ENCODE measurements at regions not wholly inside any gene's neighbourhood (a gene's known extent, or its start where the extent isn't known, plus 50 kb on each side); places are given as distances from the start of the nearest gene placed in this dataset.

DNA sequence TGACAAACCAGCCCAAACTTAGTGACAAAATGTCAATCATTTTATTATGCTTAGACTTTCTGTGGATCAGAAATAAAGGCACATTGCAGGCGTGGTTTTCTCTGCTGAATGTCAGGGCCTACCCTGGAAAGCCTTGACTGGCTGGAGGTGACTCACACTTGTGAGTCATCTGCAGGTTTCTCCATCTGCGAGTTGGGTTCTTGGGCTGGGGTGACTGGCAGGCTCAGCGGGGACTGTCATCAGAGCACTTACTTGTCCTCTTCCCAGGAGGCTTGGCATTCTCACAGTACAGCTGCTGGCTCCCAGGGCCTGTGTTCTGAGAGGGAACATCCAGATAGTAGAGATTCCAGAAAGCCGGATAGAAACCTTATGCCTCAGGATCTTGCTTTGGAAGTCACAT, 153.8 kb upstream of the AGA start:
- no peak for TF ChIP-seq CTCF (conservative IDR thresholded peaks at IDR 0.05)
- TF ChIP-seq ZFX (IDR thresholded peaks at IDR 0.05), result no peak
- H3K27ac ChIP-seq, result no peak overlapping the region

DNA sequence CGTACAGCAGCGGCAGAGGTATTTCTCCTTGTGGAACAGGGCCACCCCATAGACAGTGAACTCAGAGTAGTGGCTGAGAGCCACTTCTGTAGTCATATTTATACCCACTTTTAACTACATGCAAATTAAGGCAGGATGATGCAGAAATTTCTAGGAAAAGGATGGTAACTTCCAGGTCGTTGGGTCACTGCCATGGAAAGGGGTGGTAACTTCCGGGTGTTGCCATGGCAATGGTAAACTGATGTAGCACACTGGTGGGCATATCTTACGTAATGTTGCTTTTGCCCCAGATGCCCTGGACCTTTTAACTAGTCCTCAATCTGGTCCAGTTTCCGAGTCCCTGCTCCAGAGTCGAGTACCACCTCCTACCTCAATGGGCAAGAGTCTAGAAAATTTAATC, 154.8 kb upstream of the AGA start:
- no peak overlapping the region for H3K27ac ChIP-seq
- no peak for TF ChIP-seq ZFX (IDR thresholded peaks at IDR 0.05)
- no peak for TF ChIP-seq CTCF (conservative IDR thresholded peaks at IDR 0.05)

- H3K27ac ChIP-seq, result no peak overlapping the region
- no peak for TF ChIP-seq ZFX (IDR thresholded peaks at IDR 0.05)
- no peak for TF ChIP-seq CTCF (conservative IDR thresholded peaks at IDR 0.05)
These were observed 163.0 kb upstream of the AGA start for GRCh38 chr4:177605252-177605651.

DNA sequence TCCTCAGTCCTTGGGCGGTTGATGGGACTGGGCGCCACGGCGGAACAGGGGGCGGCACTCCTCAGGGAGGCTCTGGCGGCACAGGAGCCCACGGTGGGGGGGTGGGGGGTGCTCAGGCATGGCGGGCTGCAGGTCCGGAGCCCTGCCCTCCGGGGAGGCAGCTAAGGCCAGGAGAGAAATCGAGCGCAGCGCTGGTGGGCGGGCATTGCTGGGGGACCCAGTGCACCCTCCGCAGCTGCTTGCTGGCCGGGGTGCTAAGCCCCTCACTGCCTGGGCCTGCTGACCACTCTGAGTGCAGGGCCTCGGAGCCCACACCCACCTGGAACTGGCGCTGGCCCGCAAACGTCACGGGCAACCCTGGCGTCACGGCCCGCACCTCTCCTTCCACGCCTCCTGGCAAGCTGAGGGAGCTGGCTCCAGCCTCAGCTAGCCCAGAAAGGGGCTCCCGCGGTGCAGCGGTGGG, 164.9 kb upstream of the AGA start:
- no peak overlapping the region for H3K27ac ChIP-seq
- TF ChIP-seq ZFX (IDR thresholded peaks at IDR 0.05) (no peak), CTCF (conservative IDR thresholded peaks at IDR 0.05) (no peak)

- no peak overlapping the region for H3K27ac ChIP-seq
- TF ChIP-seq CTCF (conservative IDR thresholded peaks at IDR 0.05), result no peak
- no peak for TF ChIP-seq ZFX (IDR thresholded peaks at IDR 0.05)
These were observed 169.9 kb upstream of the AGA start for GRCh38 chr4:177611974-177612664.

- TF ChIP-seq CTCF (conservative IDR thresholded peaks at IDR 0.05), result no peak
- no peak for TF ChIP-seq ZFX (IDR thresholded peaks at IDR 0.05)
- no peak overlapping the region for H3K27ac ChIP-seq
These were observed 170.4 kb upstream of the AGA start for GRCh38 chr4:177612684-177613083.

DNA sequence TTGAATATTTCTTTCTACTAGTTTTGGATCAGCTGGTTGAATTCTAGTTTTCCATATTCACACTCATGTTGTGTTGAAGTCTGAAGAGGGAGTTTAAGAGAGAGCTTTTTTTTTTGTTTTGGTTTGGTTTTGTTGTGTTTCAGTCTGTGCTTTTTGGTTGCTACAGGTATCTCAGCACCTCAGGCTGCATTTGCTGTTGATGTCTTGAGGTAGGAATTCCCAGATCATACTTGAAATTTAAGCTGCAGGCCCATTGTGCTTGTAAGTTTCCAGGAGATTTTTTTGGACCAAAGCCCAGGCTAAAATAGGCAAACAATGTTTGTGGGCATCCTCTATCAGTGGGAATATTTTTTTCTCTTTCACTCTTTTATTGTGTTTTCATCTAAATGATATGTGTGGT, 190.2 kb upstream of the AGA start:
- no peak overlapping the region for H3K27ac ChIP-seq
- TF ChIP-seq CTCF (conservative IDR thresholded peaks at IDR 0.05), result no peak

Measured in C4-2B (cell line).